PC-3 (cell line): ENCODE measurements at regions not wholly inside any gene's neighbourhood (a gene's known extent, or its start where the extent isn't known, plus 50 kb on each side); places are given as distances from the start of the nearest gene placed in this dataset.
"Not testable (repeated sequence)": the region's sequence is repeated elsewhere in the genome, so short reads cannot be mapped to it uniquely, and the experiment has no call there.

Experiments
- ATAC-seq: fragments of 200-7000 bp; cut with Tn5 transposase; 2 replicates; pipeline ENCODE4 v1.9.1; 2020; ENCODE audit warnings: mild to moderate bottlenecking, moderate library complexity
- BruUV-seq: library from RNA; stranded (reverse); fragments of 400-500 nt; replicated peaks from 2 replicates; lab custom pipeline; 2021; lab: Mats Ljungman, UMichigan
- CTCF ChIA-PET: fragments of 300-600 bp; sonication (Branson Sonifier 250); formaldehyde crosslinking; loops from one replicate; lab custom pipeline; 2022; ENCODE audit warnings: antibody characterized with exemption; lab: Charles Lee
- POLR2A ChIA-PET: fragments of 300-600 bp; sonication (Branson Sonifier 250); formaldehyde crosslinking; loops from one replicate; lab custom pipeline; 2022; ENCODE audit warnings: antibody characterized with exemption; ENCODE audit not compliant: unreplicated experiment; lab: Charles Lee
- DNase-seq: peaks from one replicate; pipeline ENCODE4 v3.0.0-alpha.2; 2015
- H2AFZ ChIP-seq: fragments of 300-600 bp; sonication (generic); 2 replicates; pipeline ENCODE4 v1.6.0; 2016; ENCODE audit warnings: antibody characterized with exemption, low read length
- H3F3A ChIP-seq: fragments of 300-600 bp; sonication (generic); one replicate; pipeline ENCODE4 v1.6.0; 2017; ENCODE audit warnings: antibody characterized with exemption, low read length, control low read depth, mild to moderate bottlenecking; ENCODE audit not compliant: unreplicated experiment
- H3K27ac ChIP-seq: fragments of 300-600 bp; sonication (generic); 2 replicates; pipeline ENCODE4 v1.5.1; 2016; ENCODE audit warnings: mild to moderate bottlenecking, low read length
- H3K27me3 ChIP-seq: fragments of 300-600 bp; sonication (generic); 2 replicates; pipeline ENCODE4 v1.6.1; 2016; ENCODE audit warnings: low read length, mixed read lengths
- H3K36me3 ChIP-seq: fragments of 300-600 bp; sonication (generic); 2 replicates; pipeline ENCODE4 v1.6.1; 2016; ENCODE audit warnings: low read depth, mixed run types, low read length, mixed read lengths
- H3K4me1 ChIP-seq: fragments of 300-600 bp; sonication (generic); 2 replicates; pipeline ENCODE4 v1.5.1; 2016; ENCODE audit warnings: low read length; ENCODE audit not compliant: insufficient read depth
- H3K4me2 ChIP-seq: fragments of 300-600 bp; sonication (generic); 2 replicates; pipeline ENCODE4 v1.6.0; 2016; ENCODE audit warnings: low read length
- H3K4me3 ChIP-seq: fragments of 300-600 bp; sonication (generic); 2 replicates; pipeline ENCODE4 v1.5.1; 2016; ENCODE audit warnings: mild to moderate bottlenecking, low read length, mixed read lengths
- H3K79me2 ChIP-seq: fragments of 300-600 bp; sonication (generic); 2 replicates; pipeline ENCODE4 v1.6.1; 2017; ENCODE audit warnings: low read length, mixed read lengths
- H3K9ac ChIP-seq: fragments of 300-600 bp; sonication (generic); 2 replicates; pipeline ENCODE4 v1.6.0; 2016; ENCODE audit warnings: mild to moderate bottlenecking, low read length
- H3K9me2 ChIP-seq: fragments of 300-600 bp; sonication (generic); replicated peaks from 2 replicates; pipeline ENCODE4 v1.6.1; 2016; ENCODE audit warnings: mixed run types, low read length, mixed read lengths
- H3K9me3 ChIP-seq: fragments of 300-600 bp; sonication (generic); 2 replicates; pipeline ENCODE4 v1.6.1; 2016; ENCODE audit warnings: low read length, mixed read lengths
- H4K20me1 ChIP-seq: fragments of 300-600 bp; sonication (generic); 2 replicates; pipeline ENCODE4 v1.6.1; 2016; ENCODE audit warnings: low read length, mixed read lengths
- CTCF ChIP-seq: fragments of 300-600 bp; sonication (generic); conservative IDR thresholded peaks from 2 replicates; pipeline ENCODE4 v1.5.1; 2017; ENCODE audit warnings: antibody characterized with exemption, low read depth, mild to moderate bottlenecking, low read length
- EZH2 ChIP-seq: fragments of 300-600 bp; sonication (generic); IDR thresholded peaks from one replicate; pipeline ENCODE4 v1.6.1; 2017; ENCODE audit warnings: antibody characterized with exemption, mild to moderate bottlenecking, low read length; ENCODE audit not compliant: unreplicated experiment
- EZH2phosphoT487 ChIP-seq: fragments of 300-600 bp; sonication (generic); IDR thresholded peaks from 2 replicates; pipeline ENCODE4 v1.6.1; 2018; ENCODE audit warnings: mild to moderate bottlenecking, antibody characterized with exemption, low read length, borderline replicate concordance
- intact Hi-C: fragments of 100-400 bp; cut with micrococcal nuclease; formaldehyde crosslinking; loops from 2 replicates; pipeline ENCODE4 v1.9.0; 2023

GRCh38 chr11:24264868-24265267, 232.0 kb upstream of the LUZP2 start:
- TF ChIP-seq EZH2phosphoT487 (no peak), CTCF (no peak), EZH2 (no peak)
- DNase-seq (no peak), ATAC-seq (no peak)
- no peaks in the 10 kb centered on the region for H3K36me3 ChIP-seq
- H3F3A ChIP-seq, result no peaks in the 10 kb centered on the region
- H3K9ac ChIP-seq, result no peak overlapping the region
- H3K79me2 ChIP-seq, result no peaks in the 10 kb centered on the region
- CTCF ChIA-PET, result no interaction called here
- POLR2A ChIA-PET, result no interaction called here
- no peak overlapping the region for H3K27ac ChIP-seq
- no TSS peak for BruUV-seq
- no peaks in the 10 kb centered on the region for H4K20me1 ChIP-seq
- intact Hi-C loops, result no loop called here
- H3K4me1 ChIP-seq, result no peaks in the 10 kb centered on the region
- H2AFZ ChIP-seq, result no peak overlapping the region
- H3K9me3 ChIP-seq, result no peaks in the 10 kb centered on the region
- no peak overlapping the region for H3K4me3 ChIP-seq
- H3K9me2 ChIP-seq, result no peaks in the 10 kb centered on the region
- no peak overlapping the region for H3K4me2 ChIP-seq
- no peaks in the 10 kb centered on the region for H3K27me3 ChIP-seq

- no peak for DNase-seq
- H3K27me3 ChIP-seq, result no peaks in the 10 kb centered on the region
- no peaks in the 10 kb centered on the region for H3F3A ChIP-seq
- no peaks in the 10 kb centered on the region for H3K79me2 ChIP-seq
- no peaks in the 10 kb centered on the region for H3K36me3 ChIP-seq
- no peaks in the 10 kb centered on the region for H4K20me1 ChIP-seq
- no peaks in the 10 kb centered on the region for H3K4me1 ChIP-seq
- no peak overlapping the region for H3K27ac ChIP-seq
- H3K9me2 ChIP-seq, result no peaks in the 10 kb centered on the region
- intact Hi-C loops, result no loop called here
- POLR2A ChIA-PET, result no interaction called here
- H2AFZ ChIP-seq, result no peak overlapping the region
- no peak overlapping the region for H3K4me3 ChIP-seq
- no peaks in the 10 kb centered on the region for H3K9me3 ChIP-seq
- TF ChIP-seq EZH2phosphoT487 (no peak), CTCF (no peak), EZH2 (no peak)
- no TSS peak for BruUV-seq
- H3K9ac ChIP-seq, result no peak overlapping the region
- CTCF ChIA-PET, result no interaction called here
- H3K4me2 ChIP-seq, result no peak overlapping the region
- ATAC-seq, result no peak
These were observed 229.8 kb upstream of the LUZP2 start for GRCh38 chr11:24267014-24267413.

GRCh38 chr11:24271798-24272197, 225.1 kb upstream of the LUZP2 start:
- TF ChIP-seq EZH2phosphoT487, result no peak
- no peak overlapping the region for H3K4me3 ChIP-seq
- H3K4me2 ChIP-seq, result no peak overlapping the region
- no peaks in the 10 kb centered on the region for H3F3A ChIP-seq
- H3K9me2 ChIP-seq, result no peaks in the 10 kb centered on the region
- no peak for DNase-seq
- no peak for ATAC-seq
- no peaks in the 10 kb centered on the region for H3K27me3 ChIP-seq
- ChIA-PET POLR2A (no interaction called here), CTCF (no interaction called here)
- no peak overlapping the region for H2AFZ ChIP-seq
- no peaks in the 10 kb centered on the region for H3K79me2 ChIP-seq
- no peak overlapping the region for H3K9ac ChIP-seq
- H3K36me3 ChIP-seq, result no peaks in the 10 kb centered on the region
- BruUV-seq, result no TSS peak
- H3K4me1 ChIP-seq, result no peaks in the 10 kb centered on the region
- H3K27ac ChIP-seq, result no peak overlapping the region
- intact Hi-C loops, result no loop called here
- no peaks in the 10 kb centered on the region for H4K20me1 ChIP-seq
- no peaks in the 10 kb centered on the region for H3K9me3 ChIP-seq

- H4K20me1 ChIP-seq, POLR2A ChIA-PET, H2AFZ ChIP-seq, H3K27ac ChIP-seq, H3K4me3 ChIP-seq, intact Hi-C loops, H3K36me3 ChIP-seq, H3K9me2 ChIP-seq, H3F3A ChIP-seq, H3K4me2 ChIP-seq, H3K4me1 ChIP-seq, ATAC-seq, H3K9me3 ChIP-seq, BruUV-seq, DNase-seq, H3K9ac ChIP-seq, H3K79me2 ChIP-seq, H3K27me3 ChIP-seq, CTCF ChIA-PET: not testable (repeated sequence)
These were observed 222.6 kb upstream of the LUZP2 start for GRCh38 chr11:24274214-24274781.
